ENCODE measurements at regions not wholly inside any gene's neighbourhood (a gene's known extent, or its start where the extent isn't known, plus 50 kb on each side); places are given as distances from the start of the nearest gene placed in this dataset.

GRCh38 chr9:87447547-87448432 lies 49.9 kb upstream of the DAPK1 start:
- Mint-ChIP-seq H3K4me3 (ENCODE audit: unreplicated experiment) (no peak overlapping the region), H3K36me3 (ENCODE audit: low read depth) (no peaks in the 10 kb centered on the region), H3K9me3 (ENCODE audit: low read depth) (peaks cover 2% of the 10 kb centered on the region), H3K4me1 (ENCODE audit: low read depth) (peaks cover 7% of the 10 kb centered on the region), H3K27me3 (ENCODE audit: low read depth) (no peaks in the 10 kb centered on the region), H3K27ac (ENCODE audit: unreplicated experiment) (no peak overlapping the region)
- no peak for TF ChIP-seq CTCF (IDR thresholded peaks at IDR 0.05)
- DNase-seq (ENCODE audit: low spot score), result no peak

Data from chondrocyte (in vitro differentiated cells).